Astrocyte of the cerebellum (primary cell): ENCODE measurements at regions not wholly inside any gene's neighbourhood (a gene's known extent, or its start where the extent isn't known, plus 50 kb on each side); places are given as distances from the start of the nearest gene placed in this dataset.
"Not testable (repeated sequence)": the region's sequence is repeated elsewhere in the genome, so short reads cannot be mapped to it uniquely, and the experiment has no call there.

Source experiments
- DNase-seq: peaks from one replicate; pipeline ENCODE4 v3.0.0-alpha.2; 2011; ENCODE audit warnings: low read depth
- H3K4me3 ChIP-seq: 2 replicates; pipeline ENCODE4 v1.5.1; 2011; ENCODE audit warnings: mild to moderate bottlenecking, low read depth, low read length, moderate library complexity
- CTCF ChIP-seq: IDR thresholded peaks from 2 replicates; pipeline ENCODE4 v1.5.1; 2012; ENCODE audit warnings: low read length, low read depth, moderate library complexity, mild to moderate bottlenecking; ENCODE audit errors: missing control alignments
- in situ Hi-C: cut with HindIII; loops from 2 replicates; pipeline ENCODE4 v1.10.0; 2017; ENCODE audit warnings: low sequenced_read_pairs

- in situ Hi-C loops: no loop called here
- DNase-seq: no peak
- H3K4me3 ChIP-seq: peak overlapping the region; percentile 49
- no peak for TF ChIP-seq CTCF
Measured at GRCh38 chr1:178038372-178038771, 55.5 kb upstream of the RASAL2 start.

GRCh38 chr1:178039891-178040290 lies 54.0 kb upstream of the RASAL2 start:
- H3K4me3 ChIP-seq: no peak overlapping the region
- TF ChIP-seq CTCF: no peak
- in situ Hi-C loops: no loop called here
- no peak for DNase-seq

GRCh38 chr1:178043940-178044339 lies 50.0 kb upstream of the RASAL2 start:
- DNase-seq, in situ Hi-C loops, H3K4me3 ChIP-seq: not testable (repeated sequence)
